ENCODE measurements at regions not wholly inside any gene's neighbourhood (a gene's known extent, or its start where the extent isn't known, plus 50 kb on each side); places are given as distances from the start of the nearest gene placed in this dataset.

GRCh38 chr13:34506796-34507195 is 435.3 kb upstream of the NBEA start:
- no peaks in the 10 kb centered on the region for H3K36me3 ChIP-seq (ENCODE audit: insufficient read depth, low read length)
- H3K4me3 ChIP-seq (ENCODE audit: low read length, poor library complexity, severe bottlenecking): no peak overlapping the region
- TF ChIP-seq CTCF (conservative IDR thresholded peaks at IDR 0.05; ENCODE audit: low read length): no peak
- TF ChIP-seq EZH2phosphoT487 (IDR thresholded peaks at IDR 0.05; ENCODE audit: borderline replicate concordance): no peak
- no peaks in the 10 kb centered on the region for H4K20me1 ChIP-seq (ENCODE audit: insufficient read depth, low read length, poor library complexity, severe bottlenecking)
- no peak overlapping the region for H3K4me2 ChIP-seq (ENCODE audit: low read depth, low read length, poor library complexity, severe bottlenecking)
- no peak overlapping the region for H2AFZ ChIP-seq (ENCODE audit: low read length)
- H3K9me2 ChIP-seq (replicated peaks; ENCODE audit: low read depth, low read length): no peaks in the 10 kb centered on the region
- H3K4me1 ChIP-seq (ENCODE audit: insufficient read depth, low read length, poor library complexity, severe bottlenecking): no peaks in the 10 kb centered on the region
- H3K27me3 ChIP-seq (ENCODE audit: insufficient read depth, low read length, poor library complexity, severe bottlenecking): no peaks in the 10 kb centered on the region
- no peaks in the 10 kb centered on the region for H3K9me3 ChIP-seq (ENCODE audit: insufficient read depth, low read depth, low read length)
- H3K79me2 ChIP-seq (ENCODE audit: insufficient read depth, low read length): no peaks in the 10 kb centered on the region
- no peaks in the 10 kb centered on the region for H3F3A ChIP-seq (ENCODE audit: low read depth)
- no peak overlapping the region for H3K9ac ChIP-seq (ENCODE audit: low read depth, low read length, poor library complexity, severe bottlenecking)

- no peak overlapping the region for H3K4me2 ChIP-seq (ENCODE audit: low read depth, low read length, poor library complexity, severe bottlenecking)
- no peaks in the 10 kb centered on the region for H3K9me3 ChIP-seq (ENCODE audit: insufficient read depth, low read depth, low read length)
- H3K4me1 ChIP-seq (ENCODE audit: insufficient read depth, low read length, poor library complexity, severe bottlenecking): no peaks in the 10 kb centered on the region
- no peak overlapping the region for H3K4me3 ChIP-seq (ENCODE audit: low read length, poor library complexity, severe bottlenecking)
- H2AFZ ChIP-seq (ENCODE audit: low read length): no peak overlapping the region
- no peaks in the 10 kb centered on the region for H3K79me2 ChIP-seq (ENCODE audit: insufficient read depth, low read length)
- no peaks in the 10 kb centered on the region for H3K36me3 ChIP-seq (ENCODE audit: insufficient read depth, low read length)
- H3K9ac ChIP-seq (ENCODE audit: low read depth, low read length, poor library complexity, severe bottlenecking): no peak overlapping the region
- no peaks in the 10 kb centered on the region for H3F3A ChIP-seq (ENCODE audit: low read depth)
- no peaks in the 10 kb centered on the region for H4K20me1 ChIP-seq (ENCODE audit: insufficient read depth, low read length, poor library complexity, severe bottlenecking)
- TF ChIP-seq CTCF (conservative IDR thresholded peaks at IDR 0.05; ENCODE audit: low read length) (no peak), EZH2phosphoT487 (IDR thresholded peaks at IDR 0.05; ENCODE audit: borderline replicate concordance) (no peak)
- no peaks in the 10 kb centered on the region for H3K27me3 ChIP-seq (ENCODE audit: insufficient read depth, low read length, poor library complexity, severe bottlenecking)
- no peaks in the 10 kb centered on the region for H3K9me2 ChIP-seq (replicated peaks; ENCODE audit: low read depth, low read length)
These were observed 434.4 kb upstream of the NBEA start for GRCh38 chr13:34507630-34508029.

GRCh38 chr13:34512817-34513216 is 429.3 kb upstream of the NBEA start:
- Histone ChIP-seq H4K20me1 (ENCODE audit: insufficient read depth, low read length, poor library complexity, severe bottlenecking) (no peaks in the 10 kb centered on the region), H3K9ac (ENCODE audit: low read depth, low read length, poor library complexity, severe bottlenecking) (no peak overlapping the region), H3F3A (ENCODE audit: low read depth) (no peaks in the 10 kb centered on the region), H3K79me2 (ENCODE audit: insufficient read depth, low read length) (no peaks in the 10 kb centered on the region), H3K4me2 (ENCODE audit: low read depth, low read length, poor library complexity, severe bottlenecking) (no peak overlapping the region), H3K36me3 (ENCODE audit: insufficient read depth, low read length) (no peaks in the 10 kb centered on the region), H3K9me2 (replicated peaks; ENCODE audit: low read depth, low read length) (no peaks in the 10 kb centered on the region), H3K4me3 (ENCODE audit: low read length, poor library complexity, severe bottlenecking) (no peak overlapping the region), H2AFZ (ENCODE audit: low read length) (no peak overlapping the region), H3K9me3 (ENCODE audit: insufficient read depth, low read depth, low read length) (no peaks in the 10 kb centered on the region), H3K27me3 (ENCODE audit: insufficient read depth, low read length, poor library complexity, severe bottlenecking) (no peaks in the 10 kb centered on the region), H3K4me1 (ENCODE audit: insufficient read depth, low read length, poor library complexity, severe bottlenecking) (no peaks in the 10 kb centered on the region)
- TF ChIP-seq CTCF (conservative IDR thresholded peaks at IDR 0.05; ENCODE audit: low read length) (no peak), EZH2phosphoT487 (IDR thresholded peaks at IDR 0.05; ENCODE audit: borderline replicate concordance) (no peak)
